ENCODE measurements at regions not wholly inside any gene's neighbourhood (a gene's known extent, or its start where the extent isn't known, plus 50 kb on each side); places are given as distances from the start of the nearest gene placed in this dataset.

DNA sequence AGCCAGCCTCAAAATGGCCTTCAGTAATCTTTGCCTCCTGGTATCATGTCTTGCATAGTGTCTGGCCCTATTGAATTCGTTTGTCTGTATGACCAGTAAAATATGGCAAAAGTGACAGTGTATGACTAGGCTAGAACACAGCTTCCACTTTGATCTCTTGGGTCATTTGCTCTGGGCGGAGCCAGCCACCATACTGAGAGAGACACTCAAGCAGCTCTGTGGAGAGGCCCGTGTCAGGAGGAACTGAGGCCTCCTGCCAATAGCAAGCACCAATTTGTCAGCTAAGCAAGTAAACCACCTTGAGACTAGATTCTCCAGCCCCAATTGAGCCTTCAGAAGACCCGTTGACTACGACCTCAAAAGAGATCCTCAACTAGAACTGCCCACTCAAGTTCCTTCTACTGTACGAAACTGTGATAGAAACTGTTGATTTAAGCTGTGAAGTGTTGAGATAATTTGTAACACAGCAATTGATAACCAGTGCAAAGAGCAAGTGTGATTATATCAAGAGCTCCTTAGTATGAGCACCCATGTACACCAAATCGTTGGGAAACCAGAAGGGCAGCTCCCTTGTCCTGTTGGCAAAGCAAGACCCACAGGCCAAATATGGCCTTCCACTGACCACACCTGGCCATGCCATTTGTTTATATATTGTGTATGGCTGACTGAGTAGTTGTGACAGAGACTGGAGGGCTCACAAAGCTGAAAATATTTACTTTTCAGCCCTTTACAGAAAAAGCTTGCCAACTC lies 52.7 kb upstream of the SERBP1 start:
- TF ChIP-seq, protein P1, sequence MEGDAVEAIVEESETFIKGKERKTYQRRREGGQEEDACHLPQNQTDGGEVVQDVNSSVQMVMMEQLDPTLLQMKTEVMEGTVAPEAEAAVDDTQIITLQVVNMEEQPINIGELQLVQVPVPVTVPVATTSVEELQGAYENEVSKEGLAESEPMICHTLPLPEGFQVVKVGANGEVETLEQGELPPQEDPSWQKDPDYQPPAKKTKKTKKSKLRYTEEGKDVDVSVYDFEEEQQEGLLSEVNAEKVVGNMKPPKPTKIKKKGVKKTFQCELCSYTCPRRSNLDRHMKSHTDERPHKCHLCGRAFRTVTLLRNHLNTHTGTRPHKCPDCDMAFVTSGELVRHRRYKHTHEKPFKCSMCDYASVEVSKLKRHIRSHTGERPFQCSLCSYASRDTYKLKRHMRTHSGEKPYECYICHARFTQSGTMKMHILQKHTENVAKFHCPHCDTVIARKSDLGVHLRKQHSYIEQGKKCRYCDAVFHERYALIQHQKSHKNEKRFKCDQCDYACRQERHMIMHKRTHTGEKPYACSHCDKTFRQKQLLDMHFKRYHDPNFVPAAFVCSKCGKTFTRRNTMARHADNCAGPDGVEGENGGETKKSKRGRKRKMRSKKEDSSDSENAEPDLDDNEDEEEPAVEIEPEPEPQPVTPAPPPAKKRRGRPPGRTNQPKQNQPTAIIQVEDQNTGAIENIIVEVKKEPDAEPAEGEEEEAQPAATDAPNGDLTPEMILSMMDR (IDR thresholded peaks at IDR 0.05; ENCODE audit: low read depth, low read length) = no peak
- no peak for TF ChIP-seq EZH2phosphoT487 (IDR thresholded peaks at IDR 0.05; ENCODE audit: low read depth)

Measured in OCI-LY3 (cell line).